ENCODE measurements at regions not wholly inside any gene's neighbourhood (a gene's known extent, or its start where the extent isn't known, plus 50 kb on each side); places are given as distances from the start of the nearest gene placed in this dataset.

- DNase-seq (ENCODE audit: low spot score) = no peak
These were observed 467.6 kb downstream of the PRKD1 start for GRCh38 chr14:29459969-29460560.

GRCh38 chr14:29461101-29461500, 466.5 kb downstream of the PRKD1 start:
- no peak for DNase-seq (ENCODE audit: low spot score)

GRCh38 chr14:29461506-29461905, 466.1 kb downstream of the PRKD1 start:
- DNase-seq (ENCODE audit: low spot score) = no peak

GRCh38 chr14:29462321-29462720, 465.3 kb downstream of the PRKD1 start:
- no peak for DNase-seq (ENCODE audit: low spot score)

GRCh38 chr14:29462772-29463171, 464.9 kb downstream of the PRKD1 start:
- no peak for DNase-seq (ENCODE audit: low spot score)

- DNase-seq (ENCODE audit: low spot score) = no peak
These were observed 463.8 kb downstream of the PRKD1 start for GRCh38 chr14:29463727-29464395.

- no peak for DNase-seq (ENCODE audit: low spot score)
These were observed 462.6 kb downstream of the PRKD1 start for GRCh38 chr14:29465095-29465494.

- no peak for DNase-seq (ENCODE audit: low spot score)
These were observed 452.0 kb downstream of the PRKD1 start for GRCh38 chr14:29475641-29476040.

GRCh38 chr14:29486132-29486531, 441.5 kb downstream of the PRKD1 start:
- DNase-seq (ENCODE audit: low spot score) = no peak

GRCh38 chr14:29489911-29490425, 437.7 kb downstream of the PRKD1 start:
- DNase-seq (ENCODE audit: low spot score) = no peak

- no peak for DNase-seq (ENCODE audit: low spot score)
These were observed 433.8 kb downstream of the PRKD1 start for GRCh38 chr14:29493849-29494248.

GRCh38 chr14:29494312-29494711, 433.3 kb downstream of the PRKD1 start:
- no peak for DNase-seq (ENCODE audit: low spot score)

- no peak for DNase-seq (ENCODE audit: low spot score)
These were observed 423.7 kb downstream of the PRKD1 start for GRCh38 chr14:29503903-29504302.

- no peak for DNase-seq (ENCODE audit: low spot score)
These were observed 409.3 kb downstream of the PRKD1 start for GRCh38 chr14:29518335-29518734.

- no peak for DNase-seq (ENCODE audit: low spot score)
These were observed 406.0 kb downstream of the PRKD1 start for GRCh38 chr14:29521526-29522137.

Data from ecto neural progenitor cell (in vitro differentiated cells).